AG04450 (cell line): ENCODE measurements at regions not wholly inside any gene's neighbourhood (a gene's known extent, or its start where the extent isn't known, plus 50 kb on each side); places are given as distances from the start of the nearest gene placed in this dataset.

ENCODE experiments used
- CTCF ChIA-PET: fragments of 300-600, 350-600 bp; formaldehyde crosslinking; extraction: SDS; loops from one replicate; lab custom pipeline; 2022; ENCODE audit warnings: antibody characterized with exemption, inconsistent platforms; lab: Charles Lee
- POLR2A ChIA-PET: fragments of 350-600 bp; formaldehyde crosslinking; extraction: SDS; loops from one replicate; lab custom pipeline; 2021; ENCODE audit warnings: antibody characterized with exemption, inconsistent platforms; lab: Yijun Ruan, JAX
- DNase-seq: peaks from one replicate; pipeline ENCODE4 v3.0.0-alpha.2; 2011; ENCODE audit warnings: low read depth, low spot score
- H3K27ac ChIP-seq: one replicate; pipeline ENCODE4 v1.5.1; 2012; ENCODE audit warnings: low read depth, low read length, control low read depth
- H3K27me3 ChIP-seq: one replicate; pipeline ENCODE4 v1.6.0; 2012; ENCODE audit warnings: low read length; ENCODE audit not compliant: control insufficient read depth, insufficient read depth
- H3K4me3 ChIP-seq: 2 replicates; pipeline ENCODE4 v1.5.1; 2011; ENCODE audit warnings: mild to moderate bottlenecking, low read depth, low read length, control low read depth
- H3K9me3 ChIP-seq: 2 replicates; pipeline ENCODE4 v1.5.1; 2012; ENCODE audit warnings: low read length; ENCODE audit not compliant: control insufficient read depth, insufficient read depth
- CTCF ChIP-seq: IDR thresholded peaks from 2 replicates; pipeline ENCODE4 v1.5.1; 2011; ENCODE audit warnings: low read depth, low read length, control low read depth, inconsistent platforms

- no peak overlapping the region for H3K4me3 ChIP-seq
- no peak overlapping the region for H3K27ac ChIP-seq
- DNase-seq = no peak
- POLR2A ChIA-PET = no interaction called here
- no peak for TF ChIP-seq CTCF
- H3K27me3 ChIP-seq = no peaks in the 10 kb centered on the region
- H3K9me3 ChIP-seq = no peaks in the 10 kb centered on the region
- CTCF ChIA-PET = no interaction called here
Observed at GRCh38 chr1:239775466-239775865, 316.2 kb upstream of the FMN2 start.

- H3K27ac ChIP-seq = no peak overlapping the region
- ChIA-PET POLR2A (no interaction called here), CTCF (no interaction called here)
- no peak for DNase-seq
- H3K9me3 ChIP-seq = no peaks in the 10 kb centered on the region
- H3K4me3 ChIP-seq = no peak overlapping the region
- no peak for TF ChIP-seq CTCF
- H3K27me3 ChIP-seq = no peaks in the 10 kb centered on the region
Observed at GRCh38 chr1:239778208-239778813, 313.4 kb upstream of the FMN2 start.

- Histone ChIP-seq H3K4me3 (no peak overlapping the region), H3K27me3 (no peaks in the 10 kb centered on the region), H3K9me3 (no peaks in the 10 kb centered on the region), H3K27ac (no peak overlapping the region)
- DNase-seq = no peak
- ChIA-PET CTCF (no interaction called here), POLR2A (no interaction called here)
- TF ChIP-seq CTCF = no peak
Observed at GRCh38 chr1:239779962-239780361, 311.7 kb upstream of the FMN2 start.

GRCh38 chr1:239784896-239785295, 306.8 kb upstream of the FMN2 start:
- H3K4me3 ChIP-seq = no peak overlapping the region
- H3K27me3 ChIP-seq = no peaks in the 10 kb centered on the region
- POLR2A ChIA-PET = no interaction called here
- TF ChIP-seq CTCF = no peak
- peaks cover 3% of the 10 kb centered on the region for H3K9me3 ChIP-seq
- CTCF ChIA-PET = no interaction called here
- no peak for DNase-seq
- no peak overlapping the region for H3K27ac ChIP-seq

- ChIA-PET POLR2A (no interaction called here), CTCF (no interaction called here)
- Histone ChIP-seq H3K9me3 (peaks cover 3% of the 10 kb centered on the region), H3K27me3 (no peaks in the 10 kb centered on the region), H3K4me3 (no peak overlapping the region), H3K27ac (no peak overlapping the region)
- DNase-seq = no peak
- no peak for TF ChIP-seq CTCF
Observed at GRCh38 chr1:239785576-239785975, 306.1 kb upstream of the FMN2 start.
